M059J (cell line): ENCODE measurements at regions not wholly inside any gene's neighbourhood (a gene's known extent, or its start where the extent isn't known, plus 50 kb on each side); places are given as distances from the start of the nearest gene placed in this dataset.
A peak's percentile ranks its signal among the peaks of the same experiment; 100 is the strongest.
"Not testable (repeated sequence)": the region's sequence is repeated elsewhere in the genome, so short reads cannot be mapped to it uniquely, and the experiment has no call there.

Experiments
- DNase-seq: peaks from one replicate; pipeline ENCODE4 v3.0.0-alpha.2; 2012; ENCODE audit warnings: low read depth

DNA sequence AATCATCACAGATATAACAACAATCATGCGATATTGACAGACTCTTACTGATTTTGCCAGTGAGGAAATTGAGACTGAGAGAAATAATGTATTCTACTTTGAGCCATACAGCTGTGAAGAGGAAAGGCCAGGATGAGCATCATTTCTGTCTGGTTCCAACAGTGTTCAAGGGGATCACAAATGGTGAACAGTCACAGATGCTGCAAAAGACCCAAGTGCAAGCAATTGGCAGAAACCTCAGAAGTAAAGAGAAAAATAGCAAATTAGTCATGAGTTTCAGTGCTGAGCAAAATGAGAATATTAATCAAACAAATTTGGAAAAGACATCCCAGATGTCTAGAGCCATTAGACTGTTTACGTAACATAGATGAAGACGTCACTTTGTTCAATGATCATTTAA lies 114.1 kb downstream of the RAB38 start:
- no peak for DNase-seq

DNA sequence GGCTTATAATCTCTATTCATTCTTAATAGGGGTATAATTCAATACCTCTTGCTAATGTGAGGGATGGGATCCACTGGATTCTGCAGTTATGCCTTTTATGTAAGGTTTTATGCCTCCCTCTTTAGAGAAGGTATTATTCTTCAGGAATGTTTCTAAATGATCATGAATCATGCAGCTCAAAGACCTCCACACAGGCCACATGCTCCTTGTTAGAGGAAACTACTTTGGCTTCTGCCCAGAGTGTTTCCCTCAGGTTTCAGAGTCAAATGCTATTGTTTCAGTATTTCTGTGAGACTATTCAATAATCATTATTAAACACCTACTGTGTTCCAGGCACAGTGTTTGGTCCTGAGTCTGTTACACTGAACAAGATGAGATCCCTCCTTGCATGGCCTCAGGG lies 115.9 kb downstream of the RAB38 start:
- peak; percentile 42 for DNase-seq

DNA sequence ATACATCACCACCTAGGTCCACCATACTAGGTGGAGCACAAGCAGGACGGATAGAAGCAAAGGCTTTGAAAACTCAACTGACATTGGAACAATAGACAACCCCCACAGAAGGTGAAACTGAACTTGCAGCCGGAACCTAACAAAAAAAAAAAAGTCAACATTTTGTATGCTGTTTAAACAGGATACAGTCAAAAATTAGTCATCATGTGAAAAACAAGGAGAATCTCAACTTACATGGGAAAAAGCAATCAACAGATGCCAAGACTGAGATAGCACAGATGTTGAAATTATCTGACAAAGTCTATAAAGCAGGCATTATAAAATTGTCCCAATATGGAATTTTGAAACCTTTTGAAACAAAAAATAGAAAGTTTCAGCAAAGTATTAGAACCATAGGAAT lies 123.8 kb downstream of the RAB38 start:
- DNase-seq: peak; percentile 37

GRCh38 chr11:88050247-88050646 lies 125.0 kb downstream of the RAB38 start:
- no peak for DNase-seq

DNA sequence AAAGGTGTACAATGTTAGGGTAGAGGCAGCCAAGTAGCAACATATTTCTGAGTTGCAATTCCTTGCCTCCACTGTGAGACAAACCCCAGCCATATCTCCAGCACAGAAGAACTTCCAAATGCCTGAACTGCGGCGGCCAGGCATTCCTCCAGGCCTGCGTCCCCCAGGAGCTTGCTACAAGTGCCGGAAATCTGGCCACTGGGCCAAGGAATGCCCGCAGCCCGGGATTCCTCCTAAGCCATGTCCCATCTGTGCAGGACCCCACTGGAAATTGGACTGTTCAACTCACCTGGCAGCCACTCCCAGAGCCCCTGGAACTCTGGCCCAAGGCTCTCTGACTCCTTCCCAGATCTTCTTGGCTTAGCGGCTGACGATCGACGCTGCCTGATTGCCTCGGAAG lies 130.0 kb downstream of the RAB38 start:
- DNase-seq: not testable (repeated sequence)

- not testable (repeated sequence) for DNase-seq
Measured at GRCh38 chr11:88044658-88045057, 130.6 kb downstream of the RAB38 start.

DNA sequence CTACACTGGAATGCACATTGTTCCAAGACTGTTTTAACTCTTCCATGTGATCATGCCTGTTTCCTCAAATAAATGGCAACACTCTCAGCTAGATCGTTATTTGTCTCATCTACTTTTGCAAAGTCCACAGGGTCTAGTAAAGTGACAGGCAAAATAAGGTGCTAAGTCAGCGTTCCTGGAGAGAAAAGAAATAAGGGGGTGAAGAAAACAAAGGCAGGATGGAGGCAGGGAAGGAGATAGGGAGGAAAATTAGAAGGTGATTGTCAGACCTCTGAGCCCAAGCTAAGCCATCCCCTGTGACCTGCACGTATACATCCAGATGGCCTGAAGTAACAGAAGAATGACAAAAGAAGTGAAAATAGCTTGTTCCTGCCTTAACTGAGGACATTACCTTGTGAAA lies 132.1 kb downstream of the RAB38 start:
- no peak for DNase-seq

GRCh38 chr11:88042647-88043046 lies 132.6 kb downstream of the RAB38 start:
- no peak for DNase-seq

- no peak for DNase-seq
Measured at GRCh38 chr11:88042238-88042637, 133.0 kb downstream of the RAB38 start.

DNA sequence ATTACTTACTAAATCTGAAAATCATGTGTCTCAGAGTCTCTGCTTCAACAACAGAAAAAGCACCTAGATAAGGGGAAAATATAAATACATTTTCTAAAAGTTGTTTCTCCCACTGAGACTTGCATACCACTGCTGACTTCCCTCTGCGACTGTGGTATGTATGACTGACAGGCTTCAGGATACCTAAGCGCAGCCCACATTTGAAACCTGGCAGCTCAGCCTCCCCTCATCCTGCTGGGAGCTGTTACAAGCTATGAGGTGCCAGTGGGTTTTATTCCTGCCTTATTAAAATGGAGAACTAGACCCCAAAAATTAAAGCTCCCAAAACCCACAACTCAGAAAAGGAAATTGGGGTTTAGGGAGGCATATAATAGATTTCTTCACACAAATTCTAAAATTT lies 133.6 kb downstream of the RAB38 start:
- no peak for DNase-seq

DNA sequence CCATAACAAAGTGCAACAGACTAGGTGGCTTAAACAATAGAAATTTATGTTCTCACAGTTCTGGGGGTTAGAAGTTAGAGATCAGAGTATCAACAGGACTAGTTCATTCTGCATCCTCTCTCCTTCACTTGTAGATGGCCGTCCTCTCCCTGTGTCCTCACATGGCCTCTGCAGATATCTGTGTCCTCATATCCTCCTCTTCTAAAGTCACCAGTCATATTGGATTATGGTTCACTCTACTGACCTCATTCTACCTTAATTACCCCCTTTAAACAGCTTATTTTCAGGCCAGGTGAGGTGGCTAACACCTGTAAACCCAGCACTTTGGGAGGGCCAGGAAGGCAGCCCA lies 135.1 kb downstream of the RAB38 start:
- no peak for DNase-seq

DNA sequence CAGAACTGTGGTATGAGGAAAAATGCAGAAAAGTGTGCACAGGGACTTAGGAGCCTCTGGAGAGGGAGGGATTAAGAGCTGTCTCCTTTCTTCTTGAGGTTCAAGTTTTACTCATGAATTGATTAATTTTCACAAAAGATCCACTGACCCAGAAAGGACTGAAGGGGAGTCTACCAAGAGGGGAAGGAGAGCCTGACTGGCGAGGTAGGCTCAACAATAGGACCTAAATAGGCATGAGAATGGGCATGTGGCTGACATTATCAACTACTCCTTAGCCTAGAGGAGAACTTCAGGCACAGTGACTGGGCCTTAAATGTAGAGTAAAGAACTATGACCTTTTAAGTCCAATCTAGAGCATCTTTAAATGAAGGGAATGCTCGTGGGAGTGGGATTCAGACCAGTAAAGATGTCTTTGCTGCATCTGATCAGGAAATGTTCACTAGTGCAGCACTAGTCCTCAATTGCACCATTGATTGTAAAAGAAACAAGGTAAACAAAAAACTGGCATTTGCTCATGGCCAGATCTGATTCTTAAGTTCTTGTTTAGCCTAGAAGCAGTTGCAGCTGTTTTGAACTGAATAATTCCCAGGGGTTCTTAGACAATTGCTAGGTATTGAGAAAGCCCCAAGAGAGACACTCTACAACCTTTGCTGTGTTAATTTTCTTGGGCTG lies 135.6 kb downstream of the RAB38 start:
- no peak for DNase-seq

- no peak for DNase-seq
Measured at GRCh38 chr11:88038063-88038462, 137.2 kb downstream of the RAB38 start.

- no peak for DNase-seq
Measured at GRCh38 chr11:88036701-88037100, 138.5 kb downstream of the RAB38 start.

GRCh38 chr11:88035271-88035670 lies 140.0 kb downstream of the RAB38 start:
- peak; percentile 9 for DNase-seq

DNA sequence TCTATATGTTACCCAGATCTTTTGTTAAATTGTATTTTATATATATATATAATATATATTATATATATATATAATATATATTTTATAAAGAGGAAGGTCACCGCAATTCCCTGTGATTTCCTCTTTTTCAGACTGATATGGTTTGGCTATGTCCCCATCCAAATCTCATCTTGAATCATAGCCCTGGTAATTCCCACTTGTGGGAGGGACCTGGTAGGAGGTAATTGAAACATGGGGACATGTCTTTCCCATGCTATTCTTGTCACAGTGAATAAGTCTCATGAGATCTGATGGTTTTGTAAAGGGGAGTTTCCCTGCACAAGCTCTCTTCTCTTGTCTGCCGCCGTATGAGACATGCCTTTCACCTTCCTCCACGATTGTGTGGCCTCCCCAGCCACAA lies 157.6 kb downstream of the RAB38 start:
- DNase-seq: no peak

GRCh38 chr11:88016392-88017170 lies 158.7 kb downstream of the RAB38 start:
- peak; percentile 80 for DNase-seq

DNA sequence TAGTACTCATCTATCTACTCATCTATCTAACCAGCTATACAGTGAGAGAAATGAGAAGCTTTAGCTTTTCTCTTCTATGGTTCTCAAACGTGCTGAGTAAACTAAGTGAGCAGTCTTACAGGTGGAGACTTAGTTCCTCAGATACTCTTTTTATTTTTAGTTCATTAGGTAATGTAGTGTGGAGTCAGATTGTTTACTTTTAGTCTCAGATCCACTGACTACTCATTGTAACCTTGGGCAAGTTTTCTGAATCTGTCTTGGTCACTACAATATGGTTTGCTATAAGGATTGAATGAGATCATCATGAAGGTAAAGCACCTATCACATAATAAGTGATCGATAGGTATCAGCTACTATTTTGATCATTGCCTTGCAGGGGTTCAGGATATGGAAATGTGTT lies 160.1 kb downstream of the RAB38 start:
- no peak for DNase-seq

GRCh38 chr11:88013508-88014065 lies 161.7 kb downstream of the RAB38 start:
- peak; percentile 3 for DNase-seq

GRCh38 chr11:88012456-88012855 lies 162.8 kb downstream of the RAB38 start:
- DNase-seq: no peak

DNA sequence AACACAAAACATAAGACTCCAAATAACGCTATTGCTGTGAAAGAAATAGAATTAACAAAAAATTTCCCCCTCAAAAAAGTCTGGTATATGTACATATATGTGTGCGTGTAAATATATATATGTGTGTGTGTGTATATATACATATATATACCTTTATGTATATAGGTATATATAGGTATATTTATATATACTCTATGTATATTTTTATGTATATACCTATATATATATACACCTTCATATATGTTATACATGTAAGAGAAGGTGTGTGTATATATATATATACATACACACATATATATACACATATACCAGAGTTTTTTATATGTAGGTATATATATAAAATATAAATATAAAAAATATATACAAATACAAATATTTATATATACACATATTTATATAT lies 199.2 kb downstream of the RAB38 start:
- DNase-seq: no peak

GRCh38 chr11:87974797-87975196 lies 200.4 kb downstream of the RAB38 start:
- DNase-seq: no peak

DNA sequence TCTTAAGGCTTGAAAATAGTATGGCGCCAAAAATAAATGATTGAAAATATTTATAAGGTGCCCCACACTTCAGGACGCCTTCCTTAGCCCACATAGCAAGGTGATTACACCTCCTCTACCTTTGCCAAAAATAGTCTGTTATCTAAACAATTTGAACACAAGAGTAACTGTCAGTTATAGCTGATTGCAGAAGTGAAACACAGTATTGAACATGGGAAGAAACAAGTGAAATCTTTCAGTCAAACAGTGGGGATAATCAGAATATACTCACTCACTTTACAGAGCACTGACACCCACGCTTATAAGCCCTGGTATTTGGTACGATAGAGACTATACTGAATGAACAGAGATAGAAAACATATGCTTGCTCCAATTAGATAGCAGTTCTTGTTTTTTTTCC lies 203.1 kb downstream of the RAB38 start:
- DNase-seq: no peak
